HG03159 (cell line): ENCODE measurements at regions not wholly inside any gene's neighbourhood (a gene's known extent, or its start where the extent isn't known, plus 50 kb on each side); places are given as distances from the start of the nearest gene placed in this dataset.
"Not testable (repeated sequence)": the region's sequence is repeated elsewhere in the genome, so short reads cannot be mapped to it uniquely, and the experiment has no call there.

Source experiments
- ATAC-seq: cut with Tn5 transposase; IDR thresholded peaks from one replicate; pipeline ENCODE4 v1.9.1; 2021; ENCODE audit warnings: mild to moderate bottlenecking, moderate library complexity; ENCODE audit not compliant: unreplicated experiment

- no peak for ATAC-seq
Measured at GRCh38 chr13:50403311-50403710, 388.1 kb downstream of the KCNRG start.

- no peak for ATAC-seq
Measured at GRCh38 chr13:50404116-50404515, 388.9 kb downstream of the KCNRG start.

- no peak for ATAC-seq
Measured at GRCh38 chr13:50404769-50405168, 389.5 kb downstream of the KCNRG start.

- no peak for ATAC-seq
Measured at GRCh38 chr13:50406831-50407230, 391.6 kb downstream of the KCNRG start.

- no peak for ATAC-seq
Measured at GRCh38 chr13:50408068-50408467, 392.8 kb downstream of the KCNRG start.

GRCh38 chr13:50409220-50409619 is 394.0 kb downstream of the KCNRG start:
- ATAC-seq = no peak

GRCh38 chr13:50410921-50411746 is 395.9 kb downstream of the KCNRG start:
- ATAC-seq = no peak

- no peak for ATAC-seq
Measured at GRCh38 chr13:50412046-50412617, 396.9 kb downstream of the KCNRG start.

- no peak for ATAC-seq
Measured at GRCh38 chr13:50414640-50415039, 399.4 kb downstream of the KCNRG start.

GRCh38 chr13:50415428-50415827 is 400.2 kb downstream of the KCNRG start:
- no peak for ATAC-seq

- ATAC-seq = no peak
Measured at GRCh38 chr13:50417597-50417996, 402.4 kb downstream of the KCNRG start.

- ATAC-seq = no peak
Measured at GRCh38 chr13:50419331-50419865, 404.2 kb downstream of the KCNRG start.

GRCh38 chr13:50419896-50420295 is 404.7 kb downstream of the KCNRG start:
- no peak for ATAC-seq

GRCh38 chr13:50420718-50421472 is 405.7 kb downstream of the KCNRG start:
- no peak for ATAC-seq

- no peak for ATAC-seq
Measured at GRCh38 chr13:50421473-50422130, 406.4 kb downstream of the KCNRG start.

GRCh38 chr13:50422181-50423148 is 407.2 kb downstream of the KCNRG start:
- no peak for ATAC-seq

- ATAC-seq = no peak
Measured at GRCh38 chr13:50424993-50425392, 409.7 kb downstream of the KCNRG start.

- ATAC-seq = no peak
Measured at GRCh38 chr13:50425772-50426171, 410.5 kb downstream of the KCNRG start.

GRCh38 chr13:50426927-50427326 is 411.7 kb downstream of the KCNRG start:
- no peak for ATAC-seq

- not testable (repeated sequence) for ATAC-seq
Measured at GRCh38 chr13:50427511-50427910, 412.3 kb downstream of the KCNRG start.
